CD4-positive, CD25-positive, alpha-beta regulatory T cell (primary cell): ENCODE measurements at regions not wholly inside any gene's neighbourhood (a gene's known extent, or its start where the extent isn't known, plus 50 kb on each side); places are given as distances from the start of the nearest gene placed in this dataset.

Experiments
- ATAC-seq, 2 donors: fragments of 150-1000 bp; cut with Tn5 transposase; one replicate each; pipeline ENCODE4 v1.10.0; 2021; ENCODE audit warnings: low read depth in 2 of 2, moderate number of reproducible peaks in 2 of 2, moderate library complexity in 1 of 2
- DNase-seq, 3 donors: peaks; one replicate each; pipeline versions ENCODE4 v3.0.0 to v3.0.0-alpha.2; 2012 to 2022; ENCODE audit warnings: mixed read lengths in 1 of 3
- H3K27ac ChIP-seq: one replicate; pipeline ENCODE4 v1.7.0; 2013; ENCODE audit warnings: mild to moderate bottlenecking, low read length; ENCODE audit not compliant: insufficient read depth, poor library complexity, severe bottlenecking
- H3K27me3 ChIP-seq: one replicate; pipeline ENCODE4 v1.7.0; 2013; ENCODE audit warnings: low read length; ENCODE audit not compliant: control insufficient read depth, insufficient read depth
- H3K36me3 ChIP-seq: one replicate; pipeline ENCODE4 v1.7.0; 2013; ENCODE audit warnings: mild to moderate bottlenecking, low read length, moderate library complexity; ENCODE audit not compliant: control insufficient read depth, insufficient read depth
- H3K4me1 ChIP-seq: 2 replicates; pipeline ENCODE4 v1.7.0; 2013; ENCODE audit warnings: mild to moderate bottlenecking, low read length; ENCODE audit not compliant: insufficient read depth, control insufficient read depth, poor library complexity, severe bottlenecking
- H3K4me3 ChIP-seq: one replicate; pipeline ENCODE4 v1.7.0; 2013; ENCODE audit warnings: low read depth, mild to moderate bottlenecking, low read length, moderate library complexity
- H3K9me3 ChIP-seq, 2 experiments: 1 replicate in 1 of 2; 2 replicates in 1 of 2; pipeline ENCODE4 v1.7.0; 2013; ENCODE audit warnings: low read length in 2 of 2, mild to moderate bottlenecking in 1 of 2, moderate library complexity in 1 of 2; ENCODE audit not compliant: control insufficient read depth in 2 of 2
- H3K27ac Mint-ChIP-seq, 3 donors: one replicate each; pipeline ENCODE4 v1.8.0; 2020 to 2022; ENCODE audit warnings: mild to moderate bottlenecking in 3 of 3, mixed read lengths in 3 of 3, moderate library complexity in 2 of 3
- H3K27me3 Mint-ChIP-seq: one replicate; pipeline ENCODE4 v1.8.0; 2022; ENCODE audit warnings: mild to moderate bottlenecking, mixed read lengths
- H3K36me3 Mint-ChIP-seq: one replicate; pipeline ENCODE4 v1.8.0; 2020; ENCODE audit warnings: mixed read lengths
- H3K4me1 Mint-ChIP-seq, 4 donors: one replicate each; pipeline ENCODE4 v1.8.0; 2020 to 2022; ENCODE audit warnings: mixed read lengths in 4 of 4, mild to moderate bottlenecking in 1 of 4
- H3K4me3 Mint-ChIP-seq, 4 donors: one replicate each; pipeline ENCODE4 v1.8.0; 2020 to 2022; ENCODE audit warnings: mild to moderate bottlenecking in 4 of 4, mixed read lengths in 4 of 4, moderate library complexity in 3 of 4
- H3K9me3 Mint-ChIP-seq, 7 donors: one replicate each; pipeline ENCODE4 v1.8.0; 2020 to 2022; ENCODE audit warnings: mixed read lengths in 7 of 7, mild to moderate bottlenecking in 3 of 7, moderate library complexity in 2 of 7

DNA sequence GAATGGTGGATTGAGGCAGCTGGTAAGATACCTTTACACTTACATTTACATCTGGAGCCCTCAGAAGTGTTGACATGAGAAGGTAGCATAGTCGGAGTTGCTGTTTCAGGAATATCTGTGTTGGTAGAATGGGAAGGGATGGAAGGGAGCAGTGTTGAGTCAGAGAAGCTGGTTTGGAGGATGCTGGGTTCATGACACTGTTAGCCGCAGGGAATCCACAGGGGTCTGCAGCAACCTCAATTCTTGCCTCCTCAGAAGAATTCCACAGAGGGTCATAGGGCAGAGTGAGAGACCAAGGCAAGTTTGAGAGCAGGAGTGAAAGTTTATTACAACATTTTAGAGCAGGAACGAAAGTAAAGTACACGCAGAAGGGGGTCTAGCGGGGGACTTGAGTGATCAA, 536.8 kb downstream of the QKI start:
- ATAC-seq, result no peak
- no peaks in the 10 kb centered on the region for H3K4me1 Mint-ChIP-seq

DNA sequence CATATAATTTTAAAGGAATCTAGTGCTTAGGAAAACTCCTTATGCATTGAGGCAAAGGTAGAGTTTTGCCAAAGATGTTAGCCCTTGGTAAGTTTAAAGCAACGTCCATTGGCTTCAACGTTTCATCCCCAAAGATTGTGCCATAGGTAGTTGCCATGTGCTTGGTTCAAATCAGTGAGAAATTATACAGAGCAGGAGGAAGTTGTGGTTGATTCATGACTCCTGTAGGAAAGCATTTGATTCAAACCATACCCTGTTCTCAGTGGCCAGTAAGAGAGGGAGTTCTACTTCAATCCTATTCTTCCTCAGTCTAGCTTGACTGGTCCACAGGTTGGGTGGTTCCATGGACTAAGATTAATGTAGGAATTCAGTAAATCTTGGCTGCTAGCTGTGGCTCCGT, 535.6 kb downstream of the QKI start:
- no peaks in the 10 kb centered on the region for H3K4me1 ChIP-seq
- H3K9me3 Mint-ChIP-seq, result no peaks in the 10 kb centered on the region
- ATAC-seq (no peak), DNase-seq (no peak)
- no peaks in the 10 kb centered on the region for H3K36me3 Mint-ChIP-seq
- H3K4me1 Mint-ChIP-seq, result no peaks in the 10 kb centered on the region
- no peaks in the 10 kb centered on the region for H3K27me3 ChIP-seq
- H3K36me3 ChIP-seq, result no peaks in the 10 kb centered on the region
- H3K27ac Mint-ChIP-seq, result no peak overlapping the region
- H3K4me3 Mint-ChIP-seq, result no peak overlapping the region
- H3K27me3 Mint-ChIP-seq, result peaks cover 12% of the 10 kb centered on the region
- no peak overlapping the region for H3K27ac ChIP-seq
- no peak overlapping the region for H3K4me3 ChIP-seq
- H3K9me3 ChIP-seq, result no peaks in the 10 kb centered on the region

More for the DNA sequence above, 536.8 kb downstream of the QKI start:
- H3K36me3 Mint-ChIP-seq, result no peaks in the 10 kb centered on the region
- no peaks in the 10 kb centered on the region for H3K4me1 ChIP-seq
- H3K9me3 ChIP-seq, result no peaks in the 10 kb centered on the region
- peaks cover 12% of the 10 kb centered on the region for H3K27me3 Mint-ChIP-seq
- H3K27me3 ChIP-seq, result peaks cover 3% of the 10 kb centered on the region
- no peak for DNase-seq
- H3K27ac Mint-ChIP-seq, result no peak overlapping the region
- H3K27ac ChIP-seq, result no peak overlapping the region
- H3K4me3 ChIP-seq, result no peak overlapping the region
- no peaks in the 10 kb centered on the region for H3K36me3 ChIP-seq
- no peak overlapping the region for H3K4me3 Mint-ChIP-seq
- peaks cover 0 to 1% (median 0%) of the 10 kb centered on the region in 7 donors for H3K9me3 Mint-ChIP-seq

DNA sequence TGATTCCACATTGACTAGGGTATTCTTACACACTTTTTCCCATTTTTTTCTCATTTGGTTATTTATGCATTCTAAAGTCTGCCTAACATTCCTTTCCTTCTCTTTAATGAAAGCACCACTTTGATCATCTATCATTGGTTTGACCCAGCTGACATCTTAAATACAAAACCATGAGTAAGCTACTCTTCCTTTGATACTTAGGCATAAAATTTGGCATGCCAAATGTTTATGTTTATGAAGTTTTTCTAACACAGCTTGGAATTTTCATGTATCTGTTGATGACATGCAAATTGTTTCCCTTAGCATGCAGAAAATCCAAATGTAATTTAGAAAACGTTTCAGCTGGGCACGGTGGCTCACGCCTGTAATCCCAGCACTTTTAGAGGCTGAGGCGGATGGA, 534.9 kb downstream of the QKI start:
- Mint-ChIP-seq H3K36me3 (no peaks in the 10 kb centered on the region), H3K4me3 (no peak overlapping the region), H3K4me1 (no peaks in the 10 kb centered on the region), H3K9me3 (peaks cover 0 to 3% (median 0%) of the 10 kb centered on the region in 7 donors), H3K27ac (no peak overlapping the region), H3K27me3 (peaks cover 12% of the 10 kb centered on the region)
- H3K4me3 ChIP-seq, result no peak overlapping the region
- no peak for ATAC-seq
- no peaks in the 10 kb centered on the region for H3K36me3 ChIP-seq
- H3K27me3 ChIP-seq, result no peaks in the 10 kb centered on the region
- H3K4me1 ChIP-seq, result no peaks in the 10 kb centered on the region
- no peak overlapping the region for H3K27ac ChIP-seq
- no peak for DNase-seq
- H3K9me3 ChIP-seq, result no peaks in the 10 kb centered on the region

DNA sequence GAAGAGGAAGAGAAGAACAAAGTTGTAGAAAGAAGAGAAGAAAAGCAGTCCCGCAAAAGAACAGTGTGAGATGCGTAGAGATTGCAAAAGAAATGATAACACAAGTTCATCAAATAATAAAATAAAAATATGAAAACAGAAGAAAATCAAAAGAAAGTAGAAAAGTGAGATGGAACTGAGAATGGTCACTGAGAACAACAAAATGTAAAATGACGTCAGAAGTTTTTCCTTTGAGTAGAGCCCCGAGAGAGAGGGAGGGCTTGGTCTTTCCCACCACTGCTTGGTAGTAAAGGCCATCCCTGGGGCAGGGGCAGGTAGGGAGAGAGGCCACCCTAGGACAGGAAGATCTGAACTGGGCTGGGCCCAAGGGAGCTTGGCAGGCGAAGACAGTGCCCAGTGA, 533.7 kb downstream of the QKI start:
- Mint-ChIP-seq H3K27me3 (peaks cover 12% of the 10 kb centered on the region), H3K4me3 (no peak overlapping the region), H3K9me3 (peaks cover 0 to 3% (median 0%) of the 10 kb centered on the region in 7 donors), H3K4me1 (no peaks in the 10 kb centered on the region), H3K27ac (no peak overlapping the region), H3K36me3 (no peaks in the 10 kb centered on the region)
- Histone ChIP-seq H3K27me3 (peaks cover 2% of the 10 kb centered on the region), H3K36me3 (no peaks in the 10 kb centered on the region), H3K4me3 (no peak overlapping the region), H3K9me3 (no peaks in the 10 kb centered on the region), H3K27ac (no peak overlapping the region), H3K4me1 (no peaks in the 10 kb centered on the region)
- ATAC-seq, result no peak
- DNase-seq, result no peak

DNA sequence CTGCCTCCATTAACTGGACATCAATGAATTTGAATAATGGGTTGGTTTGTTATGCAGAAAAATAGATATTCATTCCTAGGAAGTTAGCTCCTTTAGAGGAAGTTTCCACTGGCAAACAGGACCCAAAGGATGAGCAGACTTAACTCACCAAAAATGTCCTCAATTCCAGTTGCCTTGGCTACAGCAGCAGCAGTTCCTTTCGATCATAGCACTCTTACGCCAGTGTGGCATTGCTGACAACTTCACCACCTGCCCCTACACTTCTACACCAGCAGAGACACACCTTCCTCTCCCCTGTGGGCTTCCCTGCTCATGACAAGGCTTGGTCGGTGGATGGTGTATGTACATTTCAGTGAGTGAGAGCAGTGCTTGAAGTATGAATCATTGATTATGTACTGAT, 532.8 kb downstream of the QKI start:
- H3K27ac ChIP-seq, result no peak overlapping the region
- no peak overlapping the region for H3K4me3 ChIP-seq
- H3K9me3 ChIP-seq, result no peaks in the 10 kb centered on the region
- Mint-ChIP-seq H3K36me3 (no peaks in the 10 kb centered on the region), H3K9me3 (peaks cover 0 to 5% (median 0%) of the 10 kb centered on the region in 7 donors), H3K27ac (no peak overlapping the region), H3K4me3 (no peak overlapping the region), H3K4me1 (no peaks in the 10 kb centered on the region), H3K27me3 (peaks cover 4% of the 10 kb centered on the region)
- H3K27me3 ChIP-seq, result peaks cover 2% of the 10 kb centered on the region
- H3K36me3 ChIP-seq, result no peaks in the 10 kb centered on the region
- no peak for DNase-seq
- ATAC-seq, result no peak
- H3K4me1 ChIP-seq, result no peaks in the 10 kb centered on the region

DNA sequence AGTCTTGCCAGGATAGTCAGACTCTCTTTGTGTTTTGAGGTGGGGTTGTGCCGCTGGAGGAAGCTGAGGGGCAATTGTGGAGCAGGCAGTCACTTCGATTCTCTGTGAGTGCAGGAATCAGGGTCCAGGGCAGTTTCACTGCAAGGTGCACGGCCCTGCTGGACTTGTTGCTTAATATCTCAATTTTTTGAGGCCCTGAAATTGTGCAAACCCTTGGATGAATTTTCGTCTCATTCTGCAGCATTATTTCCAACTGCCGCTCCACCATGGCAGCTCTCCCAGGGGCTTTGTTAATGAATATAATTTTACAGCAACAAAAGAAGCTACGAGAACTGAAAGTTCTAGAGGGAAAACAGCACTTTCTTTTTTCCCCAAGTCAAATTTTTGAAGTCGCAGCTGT, 531.9 kb downstream of the QKI start:
- Mint-ChIP-seq H3K4me3 (no peak overlapping the region), H3K27me3 (peaks cover 2% of the 10 kb centered on the region), H3K9me3 (peaks cover 0 to 5% (median 0%) of the 10 kb centered on the region in 7 donors), H3K36me3 (no peaks in the 10 kb centered on the region), H3K27ac (no peak overlapping the region), H3K4me1 (no peaks in the 10 kb centered on the region)
- DNase-seq (no peak), ATAC-seq (no peak)
- no peaks in the 10 kb centered on the region for H3K36me3 ChIP-seq
- peaks cover 2% of the 10 kb centered on the region for H3K27me3 ChIP-seq
- no peak overlapping the region for H3K4me3 ChIP-seq
- H3K4me1 ChIP-seq, result no peaks in the 10 kb centered on the region
- H3K9me3 ChIP-seq, result no peaks in the 10 kb centered on the region
- H3K27ac ChIP-seq, result no peak overlapping the region

DNA sequence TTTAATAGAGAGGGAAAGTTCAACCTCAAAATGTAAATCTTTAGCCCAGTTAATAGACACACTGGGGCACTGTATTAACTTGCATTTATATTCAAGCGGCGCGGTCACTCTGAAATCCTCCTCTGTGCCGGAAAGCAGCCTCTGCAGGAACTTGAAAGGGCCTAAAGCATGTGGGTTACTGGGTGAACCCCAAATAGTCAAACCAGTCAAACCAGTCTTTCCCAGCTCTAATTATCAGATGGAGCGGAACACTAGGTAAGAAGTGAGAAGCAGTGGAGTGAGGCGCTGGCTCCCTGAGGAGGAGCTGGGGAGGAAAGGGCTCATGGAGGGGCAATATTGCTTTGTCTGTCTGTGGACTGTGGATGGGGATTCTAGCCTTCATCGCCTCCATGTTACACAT, 531.3 kb downstream of the QKI start:
- Histone ChIP-seq H3K36me3 (no peaks in the 10 kb centered on the region), H3K27me3 (peaks cover 2% of the 10 kb centered on the region), H3K4me1 (no peaks in the 10 kb centered on the region), H3K27ac (no peak overlapping the region), H3K9me3 (no peaks in the 10 kb centered on the region), H3K4me3 (no peak overlapping the region)
- H3K9me3 Mint-ChIP-seq, result peaks cover 0 to 5% (median 0%) of the 10 kb centered on the region in 7 donors
- no peak overlapping the region for H3K27ac Mint-ChIP-seq
- DNase-seq, result no peak
- H3K4me1 Mint-ChIP-seq, result no peaks in the 10 kb centered on the region
- ATAC-seq, result no peak
- no peak overlapping the region for H3K4me3 Mint-ChIP-seq
- peaks cover 4% of the 10 kb centered on the region for H3K27me3 Mint-ChIP-seq
- no peaks in the 10 kb centered on the region for H3K36me3 Mint-ChIP-seq

DNA sequence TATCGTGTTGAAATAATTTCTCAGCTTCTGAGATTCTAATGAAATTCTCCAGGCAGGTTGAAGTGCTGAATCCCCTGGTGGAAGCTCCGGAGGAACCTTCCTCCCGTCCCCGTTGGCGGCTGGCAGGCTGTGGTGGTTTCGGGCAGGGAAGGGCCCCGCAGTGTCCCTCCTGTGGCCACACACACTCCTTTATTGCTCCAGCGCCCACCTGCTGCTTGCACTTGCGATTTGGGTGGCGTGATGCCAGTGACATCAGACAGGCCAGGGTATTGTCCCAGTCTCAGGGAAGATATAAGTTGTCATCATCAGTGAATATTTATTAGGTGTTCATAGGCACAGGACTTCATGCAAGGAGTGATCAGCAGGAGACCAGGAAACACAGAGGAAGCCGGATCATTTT, 530.4 kb downstream of the QKI start:
- Mint-ChIP-seq H3K4me1 (no peaks in the 10 kb centered on the region), H3K36me3 (no peaks in the 10 kb centered on the region), H3K4me3 (no peak overlapping the region), H3K27ac (no peak overlapping the region), H3K27me3 (peaks cover 11% of the 10 kb centered on the region), H3K9me3 (peaks cover 0 to 5% (median 0%) of the 10 kb centered on the region in 7 donors)
- no peak for DNase-seq
- H3K27ac ChIP-seq, result no peak overlapping the region
- H3K9me3 ChIP-seq, result no peaks in the 10 kb centered on the region
- peaks cover 2% of the 10 kb centered on the region for H3K27me3 ChIP-seq
- no peak for ATAC-seq
- H3K4me1 ChIP-seq, result no peaks in the 10 kb centered on the region
- H3K36me3 ChIP-seq, result no peaks in the 10 kb centered on the region
- H3K4me3 ChIP-seq, result no peak overlapping the region
